Fibroblast of lung (primary cell): ENCODE measurements at regions not wholly inside any gene's neighbourhood (a gene's known extent, or its start where the extent isn't known, plus 50 kb on each side); places are given as distances from the start of the nearest gene placed in this dataset.
A peak's percentile ranks its signal among the peaks of the same experiment; 100 is the strongest.

Source experiments
- DNase-seq, 2 donors: peaks; one replicate each; pipeline versions ENCODE4 v3.0.0 to v3.0.0-alpha.2; 2010; ENCODE audit warnings: low read depth in 2 of 2
- H2AFZ ChIP-seq: 2 replicates; pipeline ENCODE4 v1.5.1; 2012; ENCODE audit warnings: low read length, control low read depth, inconsistent platforms
- H3K27ac ChIP-seq: 2 replicates; pipeline ENCODE4 v1.5.1; 2011; ENCODE audit warnings: low read length, control low read depth; ENCODE audit not compliant: insufficient read depth
- H3K27me3 ChIP-seq: 2 replicates; pipeline ENCODE4 v1.5.1; 2011; ENCODE audit warnings: mild to moderate bottlenecking, low read length; ENCODE audit not compliant: control insufficient read depth, insufficient read depth
- H3K36me3 ChIP-seq: 2 replicates; pipeline ENCODE4 v1.5.1; 2011; ENCODE audit warnings: low read length; ENCODE audit not compliant: control insufficient read depth, insufficient read depth
- H3K4me1 ChIP-seq: 2 replicates; pipeline ENCODE4 v1.5.1; 2011; ENCODE audit warnings: low read length; ENCODE audit not compliant: control insufficient read depth, insufficient read depth; ENCODE audit errors: extremely low read depth
- H3K4me2 ChIP-seq: 2 replicates; pipeline ENCODE4 v1.5.1; 2011; ENCODE audit warnings: low read length, control low read depth; ENCODE audit not compliant: insufficient read depth; ENCODE audit errors: extremely low read depth
- H3K4me3 ChIP-seq, 4 experiments: fragments of 200-600 bp in 1 of 4; sonication (generic) in 1 of 4; replicated peaks in 1 of 4; 2 replicates each; pipeline ENCODE4 v1.5.1; 2011 to 2016; ENCODE audit warnings: low read length in 4 of 4, low read depth in 3 of 4, mild to moderate bottlenecking in 3 of 4, control low read depth in 2 of 4, inconsistent platforms in 1 of 4, mixed read lengths in 1 of 4; ENCODE audit not compliant: insufficient read depth in 1 of 4; ENCODE audit errors: control extremely low read depth in 1 of 4
- H3K79me2 ChIP-seq: 2 replicates; pipeline ENCODE4 v1.5.1; 2012; ENCODE audit warnings: mild to moderate bottlenecking, low read length, inconsistent platforms; ENCODE audit not compliant: control insufficient read depth, insufficient read depth
- H3K9ac ChIP-seq: 2 replicates; pipeline ENCODE4 v1.5.1; 2011; ENCODE audit warnings: mild to moderate bottlenecking, low read length, control low read depth; ENCODE audit not compliant: insufficient read depth
- H3K9me3 ChIP-seq: 2 replicates; pipeline ENCODE4 v1.5.1; 2012; ENCODE audit warnings: low read depth, low read length; ENCODE audit not compliant: control insufficient read depth, insufficient read depth
- H4K20me1 ChIP-seq: 2 replicates; pipeline ENCODE4 v1.5.1; 2011; ENCODE audit warnings: low read length; ENCODE audit not compliant: control insufficient read depth, insufficient read depth; ENCODE audit errors: extremely low read depth
- EZH2 ChIP-seq: IDR thresholded peaks from 2 replicates; pipeline ENCODE4 v1.5.1; 2012; ENCODE audit warnings: low read length, control low read depth, mild to moderate bottlenecking; ENCODE audit errors: missing control alignments
- TF ChIP-seq, protein P1 (sequence below), 2 donors: IDR thresholded peaks in 1 of 2; conservative IDR thresholded peaks in 1 of 2; 1 replicate in 1 of 2; 2 replicates in 1 of 2; pipeline ENCODE4 v1.5.1; 2011 to 2012; ENCODE audit warnings: low read length in 2 of 2, control low read depth in 1 of 2, inconsistent platforms in 1 of 2, low read depth in 1 of 2, mild to moderate bottlenecking in 1 of 2

DNA sequence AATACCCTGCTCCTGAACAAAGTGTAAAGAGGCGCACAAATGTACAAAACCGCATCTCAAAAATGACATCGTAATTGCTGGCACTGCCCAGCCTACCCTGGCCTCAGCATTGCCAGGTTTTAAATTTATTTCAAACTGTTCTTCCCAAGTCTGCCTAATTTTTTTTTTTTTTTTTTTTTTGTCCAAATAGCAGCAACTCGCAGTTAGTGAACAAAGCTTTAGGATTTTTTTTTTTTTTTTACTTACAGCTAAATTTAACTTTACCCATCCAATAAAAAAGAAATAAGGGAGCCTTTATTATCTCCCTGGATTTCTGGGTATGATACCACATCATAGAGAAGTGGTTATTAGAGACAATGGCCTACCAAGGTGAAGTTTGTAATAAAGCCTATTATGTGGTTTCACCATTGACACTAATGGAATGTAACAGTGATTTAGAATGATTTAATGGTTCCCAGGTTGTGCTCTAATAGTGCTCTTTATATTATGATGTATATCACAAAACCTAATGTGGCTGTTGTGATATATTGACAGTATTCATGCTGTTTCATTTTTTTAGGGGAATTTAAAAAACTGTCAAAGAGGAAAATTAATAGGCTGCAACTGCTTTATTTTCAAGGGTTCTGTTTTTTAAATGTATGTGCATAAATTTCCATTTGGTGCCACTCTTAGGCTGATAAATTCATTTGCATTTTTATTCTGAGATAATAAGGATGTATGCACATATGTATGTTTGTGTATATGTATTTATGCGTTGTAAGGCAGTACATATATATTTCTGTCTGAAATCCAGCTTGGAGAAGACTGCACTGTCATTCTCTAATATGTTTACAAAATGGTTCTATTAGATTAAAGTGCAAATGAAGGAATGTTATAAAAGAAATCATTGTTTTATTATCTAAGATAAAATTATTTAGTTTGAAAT, 309.0 kb downstream of the TFEC start:
- no peak overlapping the region for H3K9ac ChIP-seq
- no peaks in the 10 kb centered on the region for H3K79me2 ChIP-seq

DNA sequence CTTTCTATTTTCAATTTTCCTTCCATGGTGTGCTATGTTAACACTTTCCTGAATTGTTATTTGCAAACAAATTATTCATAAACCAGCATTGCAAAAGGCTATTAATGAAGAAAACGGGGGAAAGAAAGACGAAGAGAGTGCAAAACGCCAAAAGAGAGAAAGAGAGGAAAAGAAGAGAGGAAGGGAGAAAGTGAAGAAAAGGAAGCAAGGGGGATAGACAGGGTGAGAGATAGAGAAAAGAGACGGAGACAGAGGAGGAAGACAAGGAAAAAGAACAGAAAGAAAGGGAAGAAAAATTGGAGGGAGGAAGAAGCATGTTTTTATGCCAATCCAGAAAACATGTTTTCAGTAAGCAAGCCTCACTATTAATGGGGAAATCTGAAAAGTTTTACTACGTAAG, 310.6 kb downstream of the TFEC start:
- Histone ChIP-seq H2AFZ (peak overlapping the region; percentile 45), H3K27me3 (no peaks in the 10 kb centered on the region), H3K79me2 (no peaks in the 10 kb centered on the region), H3K9ac (no peak overlapping the region), H3K9me3 (no peaks in the 10 kb centered on the region), H3K27ac (no peak overlapping the region), H3K4me1 (no peaks in the 10 kb centered on the region), H3K4me3 (no peak overlapping the region), H3K36me3 (no peaks in the 10 kb centered on the region), H3K4me2 (no peak overlapping the region), H4K20me1 (no peaks in the 10 kb centered on the region)
- DNase-seq: no peak
- TF ChIP-seq EZH2: no peak
- TF ChIP-seq, protein P1, sequence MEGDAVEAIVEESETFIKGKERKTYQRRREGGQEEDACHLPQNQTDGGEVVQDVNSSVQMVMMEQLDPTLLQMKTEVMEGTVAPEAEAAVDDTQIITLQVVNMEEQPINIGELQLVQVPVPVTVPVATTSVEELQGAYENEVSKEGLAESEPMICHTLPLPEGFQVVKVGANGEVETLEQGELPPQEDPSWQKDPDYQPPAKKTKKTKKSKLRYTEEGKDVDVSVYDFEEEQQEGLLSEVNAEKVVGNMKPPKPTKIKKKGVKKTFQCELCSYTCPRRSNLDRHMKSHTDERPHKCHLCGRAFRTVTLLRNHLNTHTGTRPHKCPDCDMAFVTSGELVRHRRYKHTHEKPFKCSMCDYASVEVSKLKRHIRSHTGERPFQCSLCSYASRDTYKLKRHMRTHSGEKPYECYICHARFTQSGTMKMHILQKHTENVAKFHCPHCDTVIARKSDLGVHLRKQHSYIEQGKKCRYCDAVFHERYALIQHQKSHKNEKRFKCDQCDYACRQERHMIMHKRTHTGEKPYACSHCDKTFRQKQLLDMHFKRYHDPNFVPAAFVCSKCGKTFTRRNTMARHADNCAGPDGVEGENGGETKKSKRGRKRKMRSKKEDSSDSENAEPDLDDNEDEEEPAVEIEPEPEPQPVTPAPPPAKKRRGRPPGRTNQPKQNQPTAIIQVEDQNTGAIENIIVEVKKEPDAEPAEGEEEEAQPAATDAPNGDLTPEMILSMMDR (conservative IDR thresholded peaks at IDR 0.05 in 1 of 2, IDR thresholded peaks at IDR 0.05 in 1 of 2; ENCODE audit: low read depth in 1 of 2, low read length in 2 of 2): no peak

More for the DNA sequence above, 309.0 kb downstream of the TFEC start:
- no peaks in the 10 kb centered on the region for H3K27me3 ChIP-seq
- H4K20me1 ChIP-seq: no peaks in the 10 kb centered on the region
- no peak for DNase-seq
- no peak overlapping the region for H3K27ac ChIP-seq
- H3K4me3 ChIP-seq: no peak overlapping the region
- no peak overlapping the region for H3K4me2 ChIP-seq
- no peaks in the 10 kb centered on the region for H3K36me3 ChIP-seq
- no peaks in the 10 kb centered on the region for H3K9me3 ChIP-seq
- no peak overlapping the region for H2AFZ ChIP-seq
- TF ChIP-seq, protein P1 (conservative IDR thresholded peaks at IDR 0.05 in 1 of 2, IDR thresholded peaks at IDR 0.05 in 1 of 2; ENCODE audit: low read depth in 1 of 2, low read length in 2 of 2): no peak
- TF ChIP-seq EZH2: no peak
- H3K4me1 ChIP-seq: no peaks in the 10 kb centered on the region

DNA sequence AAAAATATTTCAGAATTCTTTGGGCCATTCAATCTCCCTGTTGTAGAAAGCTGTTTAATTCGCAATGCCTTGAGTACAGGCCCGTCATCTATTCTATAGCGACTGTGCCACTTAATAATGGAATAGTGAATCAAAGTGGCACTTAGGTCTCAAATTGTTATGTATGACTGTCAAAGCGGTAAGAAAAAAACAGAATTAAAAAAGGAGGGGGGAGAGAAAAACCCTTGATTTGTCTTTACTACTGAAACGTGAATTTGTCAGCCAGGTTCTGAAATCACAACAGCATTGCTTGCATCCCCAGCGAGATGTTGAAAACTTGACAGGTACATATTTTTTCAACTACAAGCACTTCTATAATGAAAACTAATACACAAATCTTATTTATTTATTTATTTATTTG, 320.9 kb downstream of the TFEC start:
- no peaks in the 10 kb centered on the region for H3K79me2 ChIP-seq
- no peak overlapping the region for H3K27ac ChIP-seq
- no peak for TF ChIP-seq EZH2
- TF ChIP-seq, protein P1 (conservative IDR thresholded peaks at IDR 0.05 in 1 of 2, IDR thresholded peaks at IDR 0.05 in 1 of 2; ENCODE audit: low read depth in 1 of 2, low read length in 2 of 2): no peak

More for the DNA sequence above, 320.9 kb downstream of the TFEC start:
- no peak overlapping the region for H2AFZ ChIP-seq
- no peak for DNase-seq
- no peak overlapping the region for H3K4me2 ChIP-seq
- no peaks in the 10 kb centered on the region for H4K20me1 ChIP-seq
- H3K4me1 ChIP-seq: no peaks in the 10 kb centered on the region
- no peak overlapping the region for H3K9ac ChIP-seq
- H3K36me3 ChIP-seq: no peaks in the 10 kb centered on the region
- no peak overlapping the region for H3K4me3 ChIP-seq
- H3K9me3 ChIP-seq: no peaks in the 10 kb centered on the region
- no peaks in the 10 kb centered on the region for H3K27me3 ChIP-seq
